OCI-LY7 (cell line): ENCODE measurements at regions not wholly inside any gene's neighbourhood (a gene's known extent, or its start where the extent isn't known, plus 50 kb on each side); places are given as distances from the start of the nearest gene placed in this dataset.
"Not testable (repeated sequence)": the region's sequence is repeated elsewhere in the genome, so short reads cannot be mapped to it uniquely, and the experiment has no call there.

Experiments
- BruUV-seq: library from RNA; stranded (reverse); fragments of 400-500 nt; replicated peaks from 2 replicates; lab custom pipeline; 2021; lab: Mats Ljungman, UMichigan
- CTCF ChIA-PET: fragments of 300-600 bp; sonication (Branson Sonifier 250); formaldehyde crosslinking; loops from one replicate; lab custom pipeline; 2022; ENCODE audit warnings: antibody characterized with exemption; ENCODE audit not compliant: unreplicated experiment; lab: Charles Lee
- POLR2A ChIA-PET: fragments of 300-600 bp; sonication (Branson Sonifier 250); formaldehyde crosslinking; loops from one replicate; lab custom pipeline; 2022; ENCODE audit warnings: antibody characterized with exemption; lab: Charles Lee
- DNase-seq: peaks from one replicate; pipeline ENCODE4 v3.0.0-alpha.2; 2015; ENCODE audit warnings: low spot score
- H2AFZ ChIP-seq: fragments of 200-600 bp; sonication (generic), shearing (Covaris generic); 2 replicates; pipeline ENCODE4 v1.6.1; 2014; ENCODE audit warnings: mild to moderate bottlenecking, antibody characterized with exemption, low read length, moderate library complexity
- H3K27ac ChIP-seq: fragments of 200-600 bp; sonication (generic); 2 replicates; pipeline ENCODE4 v1.5.1; 2014; ENCODE audit warnings: mixed run types, low read depth, mild to moderate bottlenecking, moderate library complexity, low read length, inconsistent platforms; ENCODE audit not compliant: poor library complexity, severe bottlenecking
- H3K36me3 ChIP-seq: fragments of 200-600 bp; sonication (generic); 2 replicates; pipeline ENCODE4 v1.6.1; 2014; ENCODE audit warnings: mild to moderate bottlenecking, antibody characterized with exemption, low read length, moderate library complexity, mixed read lengths; ENCODE audit not compliant: insufficient read depth
- H3K4me1 ChIP-seq: fragments of 200-600 bp; sonication (generic); 2 replicates; pipeline ENCODE4 v1.5.1; 2014; ENCODE audit warnings: mild to moderate bottlenecking, low read length; ENCODE audit not compliant: insufficient read depth, poor library complexity, severe bottlenecking
- H3K4me2 ChIP-seq: fragments of 200-600 bp; sonication (generic); 2 replicates; pipeline ENCODE4 v1.6.1; 2014; ENCODE audit warnings: mild to moderate bottlenecking, low read length
- H3K4me3 ChIP-seq: fragments of 200-600 bp; sonication (generic); 2 replicates; pipeline ENCODE4 v1.5.1; 2014; ENCODE audit warnings: mild to moderate bottlenecking, low read depth, low read length; ENCODE audit not compliant: poor library complexity, severe bottlenecking
- H3K79me2 ChIP-seq: fragments of 200-600 bp; sonication (generic); 2 replicates; pipeline ENCODE4 v1.6.1; 2016; ENCODE audit warnings: low read depth, mild to moderate bottlenecking, low read length, moderate library complexity, mixed read lengths; ENCODE audit not compliant: insufficient read depth
- H3K9me2 ChIP-seq: fragments of 200-600 bp; sonication (generic); 2 replicates; pipeline ENCODE4 v1.6.1; 2016; ENCODE audit warnings: mild to moderate bottlenecking, low read length, mixed read lengths; ENCODE audit not compliant: insufficient read depth
- H3K9me3 ChIP-seq: fragments of 200-600 bp; sonication (generic); 2 replicates; pipeline ENCODE4 v1.6.1; 2014; ENCODE audit warnings: mild to moderate bottlenecking, mixed run types, low read length, mixed read lengths
- H4K20me1 ChIP-seq: fragments of 200-600 bp; sonication (generic); 2 replicates; pipeline ENCODE4 v1.6.1; 2014; ENCODE audit warnings: mild to moderate bottlenecking, antibody characterized with exemption, low read length, moderate library complexity, mixed read lengths; ENCODE audit not compliant: insufficient read depth
- CTCF ChIP-seq: fragments of 200-600 bp; sonication (generic); conservative IDR thresholded peaks from 2 replicates; pipeline ENCODE4 v1.5.1; 2014; ENCODE audit warnings: mild to moderate bottlenecking, antibody characterized with exemption, low read length, moderate library complexity, mixed read lengths
- EZH2phosphoT487 ChIP-seq: fragments of 200-600 bp; sonication (generic); IDR thresholded peaks from 2 replicates; pipeline ENCODE4 v1.6.1; 2018; ENCODE audit warnings: low read depth, borderline replicate concordance, mild to moderate bottlenecking, mixed run types, antibody characterized with exemption, low read length, moderate library complexity, mixed read lengths
- intact Hi-C: fragments of 100-400 bp; cut with micrococcal nuclease; formaldehyde crosslinking; loops from one replicate; pipeline ENCODE4 v1.10.0; 2022; ENCODE audit not compliant: unreplicated experiment

GRCh38 chr11:23873406-23873805, 623.4 kb upstream of the LUZP2 start:
- intact Hi-C loops = no loop called here

GRCh38 chr11:23875176-23875850, 621.5 kb upstream of the LUZP2 start:
- Histone ChIP-seq H3K36me3 (no peaks in the 10 kb centered on the region), H3K9me2 (no peaks in the 10 kb centered on the region), H3K9me3 (no peaks in the 10 kb centered on the region), H3K27ac (no peak overlapping the region), H3K4me3 (no peak overlapping the region), H3K4me2 (no peak overlapping the region), H3K79me2 (no peaks in the 10 kb centered on the region), H3K4me1 (no peaks in the 10 kb centered on the region), H4K20me1 (no peaks in the 10 kb centered on the region), H2AFZ (no peak overlapping the region)
- intact Hi-C loops = no loop called here
- BruUV-seq = no TSS peak
- POLR2A ChIA-PET = no interaction called here
- no peak for TF ChIP-seq CTCF
- TF ChIP-seq EZH2phosphoT487 = no peak
- CTCF ChIA-PET = no interaction called here
- no peak for DNase-seq

More at GRCh38 chr11:23873406-23873805, 623.4 kb upstream of the LUZP2 start:
- Histone ChIP-seq H3K4me1 (no peaks in the 10 kb centered on the region), H3K27ac (no peak overlapping the region), H4K20me1 (no peaks in the 10 kb centered on the region), H3K4me2 (no peak overlapping the region), H2AFZ (no peak overlapping the region), H3K9me3 (no peaks in the 10 kb centered on the region), H3K36me3 (no peaks in the 10 kb centered on the region), H3K4me3 (no peak overlapping the region), H3K79me2 (no peaks in the 10 kb centered on the region), H3K9me2 (no peaks in the 10 kb centered on the region)
- TF ChIP-seq EZH2phosphoT487 (no peak), CTCF (no peak)
- DNase-seq = no peak
- BruUV-seq = no TSS peak
- ChIA-PET CTCF (no interaction called here), POLR2A (no interaction called here)

- H2AFZ ChIP-seq, BruUV-seq, DNase-seq, H3K9me3 ChIP-seq, H3K4me1 ChIP-seq, H3K79me2 ChIP-seq, H4K20me1 ChIP-seq, H3K36me3 ChIP-seq, H3K27ac ChIP-seq, CTCF ChIA-PET, H3K4me3 ChIP-seq, H3K4me2 ChIP-seq, POLR2A ChIA-PET, H3K9me2 ChIP-seq, intact Hi-C loops: not testable (repeated sequence)
These were observed 613.3 kb upstream of the LUZP2 start for GRCh38 chr11:23883426-23884048.
